ENCODE measurements at regions not wholly inside any gene's neighbourhood (a gene's known extent, or its start where the extent isn't known, plus 50 kb on each side); places are given as distances from the start of the nearest gene placed in this dataset.

GRCh38 chr5:1659100-1659981 is 135.6 kb upstream of the LPCAT1 start:
- TF ChIP-seq CTCF (IDR thresholded peaks at IDR 0.05) (no peak), POLR2A (IDR thresholded peaks at IDR 0.05) (no peak), EP300 (IDR thresholded peaks at IDR 0.05) (no peak)
